ENCODE measurements at regions not wholly inside any gene's neighbourhood (a gene's known extent, or its start where the extent isn't known, plus 50 kb on each side); places are given as distances from the start of the nearest gene placed in this dataset.
A peak's percentile ranks its signal among the peaks of the same experiment; 100 is the strongest.
"Not testable (repeated sequence)": the region's sequence is repeated elsewhere in the genome, so short reads cannot be mapped to it uniquely, and the experiment has no call there.

DNA sequence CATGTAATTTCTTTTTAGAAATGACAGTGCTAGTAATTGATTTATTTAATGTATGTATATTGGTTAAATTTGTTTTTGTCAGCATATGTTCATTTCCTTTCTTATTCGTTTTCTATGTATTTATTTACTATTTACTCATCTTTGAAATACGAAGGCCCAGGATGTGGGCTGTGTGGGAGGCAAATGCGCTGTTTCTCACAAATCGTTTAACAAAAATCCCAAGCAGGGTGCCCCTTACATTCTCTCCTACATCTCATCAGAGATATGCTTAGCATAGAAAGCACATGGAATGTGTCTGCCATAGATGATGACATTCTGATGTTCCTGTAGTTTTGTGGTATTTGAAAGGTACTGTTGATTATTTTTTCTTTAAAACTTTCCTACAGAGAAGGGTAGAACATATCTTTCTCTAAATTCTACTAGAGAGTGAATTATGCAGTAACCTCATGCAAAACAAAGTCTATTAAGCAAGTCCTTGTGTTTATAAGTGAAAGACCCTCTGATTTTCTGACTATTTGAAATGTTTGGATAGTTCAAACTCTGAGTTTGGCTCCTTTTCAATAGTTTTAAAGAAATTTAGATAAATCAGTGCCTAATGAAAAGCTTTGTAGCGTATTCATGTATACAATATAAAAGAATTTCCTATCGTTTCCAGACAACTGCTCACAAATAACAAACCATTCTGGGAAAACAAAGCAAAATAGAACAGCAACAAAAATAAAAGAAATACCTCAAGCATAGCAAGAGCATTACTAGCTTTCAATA lies 111.1 kb upstream of the VGLL3 start:
- DNase-seq (ENCODE audit: low spot score) = no peak

GRCh38 chr3:87097733-87098132 lies 106.8 kb upstream of the VGLL3 start:
- DNase-seq (ENCODE audit: low spot score) = not testable (repeated sequence)

DNA sequence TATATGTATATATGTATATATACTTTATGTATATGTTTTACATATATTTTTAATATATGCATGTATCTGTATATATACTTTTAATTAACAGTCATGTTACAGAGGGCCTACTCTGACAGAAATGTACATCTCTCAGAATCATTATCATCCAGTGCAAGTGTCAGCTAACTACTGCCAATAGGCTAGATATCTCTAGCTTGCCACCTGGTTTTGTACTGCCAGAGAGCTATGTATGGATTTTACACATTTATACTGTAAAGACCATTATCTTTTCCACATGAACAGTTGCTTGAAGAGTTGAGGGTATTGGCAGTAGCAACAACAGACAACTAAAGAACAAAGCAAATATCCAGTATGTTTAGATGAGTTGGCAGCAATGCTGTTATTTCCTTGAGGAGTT lies 99.7 kb upstream of the VGLL3 start:
- no peak for DNase-seq (ENCODE audit: low spot score)

GRCh38 chr3:87088993-87089841 lies 98.3 kb upstream of the VGLL3 start:
- peak; percentile 95 for DNase-seq (ENCODE audit: low spot score)

- DNase-seq (ENCODE audit: low spot score) = no peak
Observed at GRCh38 chr3:87088430-87088992, 97.6 kb upstream of the VGLL3 start.

GRCh38 chr3:87084868-87085267 lies 93.9 kb upstream of the VGLL3 start:
- DNase-seq (ENCODE audit: low spot score) = no peak

DNA sequence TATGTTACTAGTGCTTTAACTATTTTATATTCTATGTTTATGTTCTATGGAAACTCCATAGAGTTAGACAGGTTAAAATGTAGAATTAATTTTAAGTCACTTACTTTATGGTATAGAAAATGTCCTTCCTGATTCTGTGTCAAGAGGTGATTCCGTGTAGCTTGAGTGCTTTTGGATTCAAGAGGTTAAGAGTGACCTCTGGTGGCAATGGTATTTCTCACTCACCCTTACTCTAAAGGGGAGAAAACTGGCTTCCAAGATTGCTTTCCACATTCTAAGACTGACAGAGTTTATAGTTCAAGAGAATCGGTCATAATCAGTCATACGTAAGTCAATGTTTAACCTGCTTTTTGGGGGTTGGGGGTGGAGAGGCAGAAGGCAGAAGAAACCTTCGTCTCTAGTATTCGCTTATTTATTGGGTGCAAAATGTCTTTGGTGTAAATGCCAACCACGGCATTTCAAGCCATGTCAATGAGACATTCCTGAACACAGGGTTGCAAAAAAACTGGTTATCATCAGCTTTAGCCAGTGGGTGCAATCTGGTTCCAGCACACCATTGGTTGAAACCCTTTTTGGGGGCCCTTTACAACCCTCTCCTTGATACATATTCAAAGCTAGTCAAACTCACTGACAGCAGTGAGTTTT lies 92.0 kb upstream of the VGLL3 start:
- DNase-seq (ENCODE audit: low spot score) = peak; percentile 73

DNA sequence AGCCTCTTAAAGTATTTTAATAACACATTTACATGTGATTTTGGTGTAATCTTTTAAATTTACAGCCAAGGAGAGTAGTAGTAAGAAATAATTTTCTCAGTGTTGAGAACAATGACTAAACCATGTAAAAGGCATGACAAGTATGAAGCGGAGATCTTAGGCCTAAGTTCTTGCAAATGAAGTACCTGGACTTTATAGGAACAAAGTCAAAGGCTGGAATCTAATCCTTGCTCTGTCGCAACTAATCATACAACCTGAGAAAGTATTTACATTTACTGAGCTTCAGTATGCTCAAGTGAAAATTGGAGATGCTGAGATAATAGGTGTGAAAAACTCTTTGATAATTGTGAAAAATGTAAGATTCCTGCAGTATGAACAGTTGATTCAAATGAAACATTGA lies 86.4 kb upstream of the VGLL3 start:
- DNase-seq (ENCODE audit: low spot score) = no peak

GRCh38 chr3:87076946-87077345 lies 86.0 kb upstream of the VGLL3 start:
- DNase-seq (ENCODE audit: low spot score) = no peak

DNA sequence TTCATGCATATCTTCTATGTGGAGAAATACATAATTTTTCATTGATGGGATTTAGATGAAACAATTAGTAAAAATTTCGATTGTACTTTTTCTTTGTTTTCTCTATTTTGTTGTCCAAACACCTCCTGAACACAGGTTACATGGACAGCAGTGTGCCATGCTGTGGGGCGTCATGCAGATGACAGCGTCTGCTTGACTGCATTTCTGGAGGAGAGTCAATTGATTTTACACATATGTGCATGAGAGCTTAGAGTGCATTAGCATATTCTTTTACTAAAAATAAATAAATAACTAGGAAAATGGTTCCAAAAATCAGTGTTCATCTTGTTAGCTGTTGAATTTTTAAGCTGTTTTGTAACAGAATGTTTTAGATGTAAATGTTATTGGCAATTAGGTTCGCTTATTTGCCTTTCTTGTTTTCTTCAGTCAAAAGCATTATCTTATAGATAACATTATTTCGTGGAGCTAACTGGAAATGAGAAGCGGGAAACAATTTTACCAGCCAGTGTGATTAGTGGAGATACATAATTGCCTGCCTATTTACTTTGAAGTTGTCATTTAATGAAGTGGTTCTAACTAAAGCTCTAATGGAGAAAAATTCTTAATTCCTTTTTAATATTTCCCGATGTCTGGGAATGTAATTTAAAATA lies 82.7 kb upstream of the VGLL3 start:
- DNase-seq (ENCODE audit: low spot score) = no peak

DNA sequence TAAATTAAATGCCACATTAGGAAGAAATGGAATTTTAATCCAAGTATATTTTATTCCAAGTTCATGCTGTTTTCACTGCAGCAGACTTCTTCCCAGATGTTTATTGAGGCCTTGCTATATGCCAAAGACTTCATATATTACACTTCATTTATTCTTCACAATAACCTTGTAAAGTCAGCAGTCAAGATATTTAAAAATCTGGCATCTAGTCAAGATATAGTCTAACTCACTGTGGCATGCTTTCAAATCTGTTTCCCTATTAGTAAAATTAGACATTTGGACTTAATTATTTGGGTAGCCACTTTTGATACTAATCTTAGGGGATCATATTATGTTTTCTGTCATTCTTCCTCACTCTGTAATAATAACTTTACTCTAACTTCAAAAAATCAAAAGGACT lies 81.5 kb upstream of the VGLL3 start:
- no peak for DNase-seq (ENCODE audit: low spot score)

GRCh38 chr3:87069971-87070370 lies 79.0 kb upstream of the VGLL3 start:
- no peak for DNase-seq (ENCODE audit: low spot score)

DNA sequence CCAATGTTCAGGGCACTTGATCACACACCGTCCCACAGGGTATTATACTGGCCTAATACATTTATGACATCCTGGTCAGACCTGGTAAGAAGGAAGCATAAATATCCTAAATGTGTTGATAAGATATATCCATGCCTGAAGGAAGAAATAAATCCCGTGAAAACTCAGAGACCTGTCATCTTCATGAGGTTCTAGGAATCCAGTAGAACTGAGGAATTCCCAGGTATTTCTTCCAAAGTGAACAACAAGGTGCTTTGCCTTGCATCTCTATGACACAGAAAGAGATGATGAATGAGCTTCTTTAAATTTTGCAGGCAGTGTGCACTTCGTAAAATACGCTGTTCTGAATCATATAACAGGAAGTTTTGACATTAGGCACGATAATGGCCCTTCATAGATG lies 78.1 kb upstream of the VGLL3 start:
- no peak for DNase-seq (ENCODE audit: low spot score)

DNA sequence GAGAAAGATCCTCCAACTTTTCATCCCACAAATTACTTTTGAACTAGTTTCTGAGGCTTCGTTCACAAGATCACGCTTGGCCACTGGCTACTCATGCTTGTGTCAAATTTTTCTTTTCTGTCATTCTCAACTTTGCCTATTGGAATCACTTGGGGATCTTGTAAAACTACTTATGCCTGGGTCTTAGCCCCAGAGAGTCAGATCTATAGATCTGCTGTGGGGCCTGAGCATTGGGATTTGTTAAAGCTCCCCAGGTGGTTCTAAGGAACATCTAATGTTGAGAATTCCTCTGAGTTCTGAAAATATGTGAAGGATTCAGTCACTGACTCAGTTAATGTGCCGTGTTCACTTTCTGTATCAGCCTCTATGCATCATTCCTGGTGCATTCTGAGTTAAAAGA lies 71.7 kb upstream of the VGLL3 start:
- DNase-seq (ENCODE audit: low spot score) = no peak

- no peak for DNase-seq (ENCODE audit: low spot score)
Observed at GRCh38 chr3:87057474-87057873, 66.5 kb upstream of the VGLL3 start.

GRCh38 chr3:87053553-87053952 lies 62.6 kb upstream of the VGLL3 start:
- DNase-seq (ENCODE audit: low spot score) = no peak

- no peak for DNase-seq (ENCODE audit: low spot score)
Observed at GRCh38 chr3:87052499-87053260, 61.7 kb upstream of the VGLL3 start.

- no peak for DNase-seq (ENCODE audit: low spot score)
Observed at GRCh38 chr3:87047852-87048251, 56.9 kb upstream of the VGLL3 start.

DNA sequence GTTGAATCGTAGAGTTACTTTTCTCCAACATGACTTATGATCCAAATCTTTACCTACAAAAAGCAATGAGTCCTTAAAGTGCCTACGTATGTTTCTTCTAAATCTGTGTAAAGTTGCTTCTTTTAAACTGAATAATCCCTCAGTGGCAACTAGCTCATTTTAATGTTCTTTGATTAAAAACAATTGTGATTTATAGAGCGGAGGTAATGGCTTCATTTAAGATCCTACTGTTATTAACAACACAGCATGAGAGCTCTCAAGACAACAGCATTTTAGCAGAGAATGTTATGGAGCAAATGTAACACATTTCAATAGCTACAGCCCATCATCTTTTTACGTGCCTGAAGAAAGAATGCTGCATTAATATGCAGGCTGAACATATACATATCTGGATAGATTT lies 55.3 kb upstream of the VGLL3 start:
- no peak for DNase-seq (ENCODE audit: low spot score)

DNA sequence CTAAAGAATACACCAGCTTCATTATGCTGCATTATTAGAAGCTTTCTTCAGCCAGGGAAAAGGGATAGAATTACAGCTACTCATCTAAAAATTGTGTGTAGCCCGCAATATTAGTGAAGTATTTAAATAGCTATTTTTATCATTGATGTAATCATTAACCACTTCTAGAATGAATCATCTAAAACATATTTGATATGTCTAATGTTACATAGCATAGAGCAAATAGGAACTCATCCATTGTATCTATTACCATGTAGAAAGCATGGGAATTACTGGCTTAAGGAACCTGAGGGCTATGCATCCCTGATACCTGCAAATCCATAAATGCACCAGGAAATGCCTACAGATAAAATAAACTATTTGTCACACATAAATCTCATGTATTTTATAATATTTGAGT lies 54.5 kb upstream of the VGLL3 start:
- no peak for DNase-seq (ENCODE audit: low spot score)

- no peak for DNase-seq (ENCODE audit: low spot score)
Observed at GRCh38 chr3:87044846-87045245, 53.9 kb upstream of the VGLL3 start.
